Smooth muscle cell (in vitro differentiated cells): ENCODE measurements at regions not wholly inside any gene's neighbourhood (a gene's known extent, or its start where the extent isn't known, plus 50 kb on each side); places are given as distances from the start of the nearest gene placed in this dataset.

Experiments used
- DNase-seq: peaks from one replicate; lab custom pipeline; 2025; ENCODE audit not compliant: unreplicated experiment; lab: John Stamatoyannopoulos, UW
- H2AFZ ChIP-seq: fragments of 200-600 bp; sonication (generic); 2 replicates; pipeline ENCODE4 v1.6.0; 2016; ENCODE audit warnings: antibody characterized with exemption, low read depth, mild to moderate bottlenecking
- H3F3A ChIP-seq: fragments of 200-600 bp; sonication (generic); 2 replicates; pipeline ENCODE4 v1.6.0; 2017; ENCODE audit warnings: antibody characterized with exemption, low read depth
- H3K27ac ChIP-seq: fragments of 200-600 bp; sonication (generic); 2 replicates; pipeline ENCODE4 v1.5.1; 2016; ENCODE audit warnings: low read depth, mild to moderate bottlenecking
- H3K27me3 ChIP-seq: fragments of 200-600 bp; sonication (generic); 2 replicates; pipeline ENCODE4 v1.6.1; 2016; ENCODE audit warnings: low read depth, mild to moderate bottlenecking
- H3K36me3 ChIP-seq: fragments of 200-600 bp; sonication (generic); 2 replicates; pipeline ENCODE4 v1.5.1; 2016; ENCODE audit warnings: low read depth
- H3K4me1 ChIP-seq: fragments of 200-600 bp; sonication (generic); 2 replicates; pipeline ENCODE4 v1.5.1; 2016; ENCODE audit warnings: low read depth
- H3K4me2 ChIP-seq: fragments of 200-600 bp; sonication (generic); 2 replicates; pipeline ENCODE4 v1.6.0; 2016; ENCODE audit warnings: mild to moderate bottlenecking
- H3K4me3 ChIP-seq: fragments of 200-600 bp; sonication (generic); 2 replicates; pipeline ENCODE4 v1.5.1; 2016; ENCODE audit warnings: mild to moderate bottlenecking
- H3K79me2 ChIP-seq: fragments of 200-600 bp; sonication (generic); 2 replicates; pipeline ENCODE4 v1.6.0; 2016; ENCODE audit warnings: low read depth, mild to moderate bottlenecking
- H3K9ac ChIP-seq: fragments of 200-600 bp; sonication (generic); 2 replicates; pipeline ENCODE4 v1.6.0; 2016; ENCODE audit warnings: low read depth
- H3K9me3 ChIP-seq: fragments of 200-600 bp; sonication (generic); replicated peaks from 2 replicates; pipeline ENCODE4 v1.5.1; 2016; ENCODE audit warnings: low read depth
- H4K20me1 ChIP-seq: fragments of 200-600 bp; sonication (generic); 2 replicates; pipeline ENCODE4 v1.6.0; 2016; ENCODE audit warnings: low read depth
- WGBS: methylation state at CpG from one replicate; pipeline ENCODE4 v1.1.7; 2016; ENCODE audit warnings: low lambda C conversion rate; 5-methylcytosine and 5-hydroxymethylcytosine counted together
- TF ChIP-seq, protein P1 (sequence below): fragments of 200-600 bp; sonication (generic); IDR thresholded peaks from 2 replicates; pipeline ENCODE4 v1.5.1; 2017; ENCODE audit warnings: borderline replicate concordance, mild to moderate bottlenecking, antibody characterized with exemption; ENCODE audit not compliant: insufficient read depth, poor library complexity, severe bottlenecking

- no peak overlapping the region for H3K4me2 ChIP-seq
- H3K9me3 ChIP-seq = no peaks in the 10 kb centered on the region
- no peak overlapping the region for H3K4me3 ChIP-seq
- no peaks in the 10 kb centered on the region for H3K4me1 ChIP-seq
- H3K79me2 ChIP-seq = no peaks in the 10 kb centered on the region
- 95% methylated on average over 2 of the region's 2 CpGs for WGBS
- peak overlapping the region; percentile 57 for H3K27ac ChIP-seq
- H2AFZ ChIP-seq = peak overlapping the region; percentile 44
- H3K27me3 ChIP-seq = no peaks in the 10 kb centered on the region
- DNase-seq = no peak
- no peaks in the 10 kb centered on the region for H3F3A ChIP-seq
- H3K9ac ChIP-seq = no peak overlapping the region
- TF ChIP-seq, protein P1, sequence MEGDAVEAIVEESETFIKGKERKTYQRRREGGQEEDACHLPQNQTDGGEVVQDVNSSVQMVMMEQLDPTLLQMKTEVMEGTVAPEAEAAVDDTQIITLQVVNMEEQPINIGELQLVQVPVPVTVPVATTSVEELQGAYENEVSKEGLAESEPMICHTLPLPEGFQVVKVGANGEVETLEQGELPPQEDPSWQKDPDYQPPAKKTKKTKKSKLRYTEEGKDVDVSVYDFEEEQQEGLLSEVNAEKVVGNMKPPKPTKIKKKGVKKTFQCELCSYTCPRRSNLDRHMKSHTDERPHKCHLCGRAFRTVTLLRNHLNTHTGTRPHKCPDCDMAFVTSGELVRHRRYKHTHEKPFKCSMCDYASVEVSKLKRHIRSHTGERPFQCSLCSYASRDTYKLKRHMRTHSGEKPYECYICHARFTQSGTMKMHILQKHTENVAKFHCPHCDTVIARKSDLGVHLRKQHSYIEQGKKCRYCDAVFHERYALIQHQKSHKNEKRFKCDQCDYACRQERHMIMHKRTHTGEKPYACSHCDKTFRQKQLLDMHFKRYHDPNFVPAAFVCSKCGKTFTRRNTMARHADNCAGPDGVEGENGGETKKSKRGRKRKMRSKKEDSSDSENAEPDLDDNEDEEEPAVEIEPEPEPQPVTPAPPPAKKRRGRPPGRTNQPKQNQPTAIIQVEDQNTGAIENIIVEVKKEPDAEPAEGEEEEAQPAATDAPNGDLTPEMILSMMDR = no peak
- no peaks in the 10 kb centered on the region for H4K20me1 ChIP-seq
- H3K36me3 ChIP-seq = no peaks in the 10 kb centered on the region
Observed at GRCh38 chr17:68775969-68776368, 174.8 kb upstream of the FAM20A start.

DNA sequence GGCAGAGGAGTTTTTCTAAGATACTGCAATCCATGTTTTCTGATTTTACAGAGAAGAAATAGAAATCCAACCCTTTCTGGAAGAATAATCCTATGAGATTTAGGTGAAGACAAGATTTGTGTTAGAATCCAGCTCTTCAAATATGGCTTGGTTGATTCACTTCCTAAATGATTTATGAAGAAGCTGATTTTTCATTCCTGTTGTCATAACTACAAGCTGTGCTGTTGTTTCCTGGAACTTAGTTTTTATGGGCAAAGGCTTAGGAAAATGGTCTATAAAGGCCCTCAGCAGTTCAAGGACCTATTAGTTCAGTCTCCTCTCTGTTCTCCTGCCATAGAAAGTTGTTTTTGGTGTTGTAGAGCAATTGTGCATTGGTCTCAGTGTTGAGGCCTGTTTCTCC is 174.2 kb upstream of the FAM20A start:
- no peaks in the 10 kb centered on the region for H4K20me1 ChIP-seq
- no peaks in the 10 kb centered on the region for H3K79me2 ChIP-seq
- H3K9ac ChIP-seq = peak overlapping the region; percentile 44
- peak overlapping the region; percentile 44 for H2AFZ ChIP-seq
- no peak overlapping the region for H3K4me3 ChIP-seq
- H3K36me3 ChIP-seq = no peaks in the 10 kb centered on the region
- H3K4me2 ChIP-seq = peak overlapping the region; percentile 82
- H3K4me1 ChIP-seq = no peaks in the 10 kb centered on the region
- no peak for DNase-seq
- TF ChIP-seq, protein P1 = no peak
- no peaks in the 10 kb centered on the region for H3F3A ChIP-seq
- H3K9me3 ChIP-seq = no peaks in the 10 kb centered on the region
- H3K27ac ChIP-seq = peak overlapping the region; percentile 57
- H3K27me3 ChIP-seq = no peaks in the 10 kb centered on the region

DNA sequence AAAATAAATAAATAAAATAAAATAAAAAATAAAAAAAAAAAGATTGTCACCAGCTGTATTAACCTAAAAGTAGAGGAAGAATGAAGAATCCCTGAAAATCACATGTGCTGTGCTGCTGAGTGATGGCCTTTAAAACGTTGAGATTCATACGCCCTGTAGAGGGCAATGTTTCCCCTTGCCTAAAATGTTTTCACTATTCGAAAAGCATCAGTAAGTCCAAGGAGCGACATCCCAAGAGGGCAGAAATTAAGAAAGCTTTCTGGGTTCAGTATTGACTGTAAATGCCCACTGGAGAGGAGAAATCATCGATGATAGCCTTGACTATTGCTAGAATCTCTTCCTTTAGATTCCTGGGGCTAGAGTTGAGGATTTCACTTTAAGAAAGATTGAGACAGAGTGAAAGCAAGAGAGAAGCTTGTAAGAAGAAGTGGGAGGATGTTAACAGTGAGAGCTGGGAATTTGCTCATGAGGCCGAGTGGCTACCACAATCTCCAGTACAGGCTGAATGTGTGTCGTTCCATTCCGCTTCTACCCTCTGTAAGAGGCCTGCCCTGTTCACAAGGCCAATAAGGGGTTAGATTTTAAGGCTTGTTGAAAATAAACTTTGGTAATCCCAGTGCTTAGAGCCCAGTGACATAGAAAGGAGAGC is 170.8 kb upstream of the FAM20A start:
- Histone ChIP-seq H3K4me3 (peak overlapping the region; percentile 25), H3K9ac (no peak overlapping the region), H3K79me2 (no peaks in the 10 kb centered on the region), H2AFZ (peak overlapping the region; percentile 64), H3K4me1 (no peaks in the 10 kb centered on the region), H3F3A (no peaks in the 10 kb centered on the region), H4K20me1 (no peaks in the 10 kb centered on the region), H3K4me2 (peak overlapping the region; percentile 61), H3K27ac (no peak overlapping the region), H3K27me3 (no peaks in the 10 kb centered on the region), H3K36me3 (no peaks in the 10 kb centered on the region), H3K9me3 (no peaks in the 10 kb centered on the region)
- no peak for DNase-seq
- WGBS = 29% methylated on average over 8 of the region's 8 CpGs
- TF ChIP-seq, protein P1 = peak; percentile 61

DNA sequence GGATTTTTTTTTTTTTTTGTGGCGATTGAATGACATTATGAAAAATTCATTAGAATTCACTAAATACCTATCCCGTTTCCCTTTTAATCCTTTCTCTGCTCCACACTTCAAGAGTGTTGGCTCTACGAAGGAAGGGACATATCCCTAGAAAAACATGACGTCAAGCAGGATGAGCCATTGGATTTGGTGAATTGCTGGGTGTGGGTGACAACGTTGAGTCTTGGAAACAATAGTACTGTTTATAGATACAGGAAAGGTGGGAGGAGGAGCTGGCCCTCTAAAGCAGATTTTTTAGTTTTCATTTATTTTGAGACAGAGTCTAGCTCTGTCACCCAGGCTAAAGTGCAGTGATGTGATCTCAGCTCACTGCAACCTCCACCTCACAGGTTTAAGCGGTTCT is 167.6 kb upstream of the FAM20A start:
- Histone ChIP-seq H2AFZ (no peak overlapping the region), H4K20me1 (no peaks in the 10 kb centered on the region), H3K9me3 (no peaks in the 10 kb centered on the region), H3K4me3 (no peak overlapping the region), H3F3A (no peaks in the 10 kb centered on the region), H3K27ac (no peak overlapping the region), H3K4me2 (no peak overlapping the region), H3K79me2 (no peaks in the 10 kb centered on the region), H3K27me3 (no peaks in the 10 kb centered on the region), H3K36me3 (no peaks in the 10 kb centered on the region), H3K9ac (no peak overlapping the region), H3K4me1 (no peaks in the 10 kb centered on the region)
- TF ChIP-seq, protein P1 = no peak
- DNase-seq = no peak
- WGBS = 91% methylated on average over 6 of the region's 6 CpGs
